ENCODE measurements at regions not wholly inside any gene's neighbourhood (a gene's known extent, or its start where the extent isn't known, plus 50 kb on each side); places are given as distances from the start of the nearest gene placed in this dataset.
A peak's percentile ranks its signal among the peaks of the same experiment; 100 is the strongest.

- no peaks in the 10 kb centered on the region for H3K27me3 ChIP-seq (ENCODE audit: control insufficient read depth, insufficient read depth, low read length)
- ChIA-PET POLR2A (interaction anchor here (0.6 to 1.2 kb wide), 3 partner anchors 20 to 71 kb away, joined by 3 to 5 read pairs (median 3); partner anchors contain the start of gene ULK4), CTCF (interaction anchor here (1.0 to 1.2 kb wide), 3 partner anchors 27 to 67 kb away, joined by 3 to 7 read pairs (median 4); no protein-coding TSS in a partner anchor)
- TF ChIP-seq CTCF (IDR thresholded peaks at IDR 0.05; ENCODE audit: insufficient read depth, low read depth, low read length) = no peak
- DNase-seq (ENCODE audit: low read depth) = peak; percentile 98
- no peak overlapping the region for H3K4me3 ChIP-seq (ENCODE audit: low read depth, low read length)
- no peaks in the 10 kb centered on the region; the same call in 1 of the 2 replicates for H3K36me3 ChIP-seq (ENCODE audit: control insufficient read depth, insufficient read depth, low read length)
Measured at GRCh38 chr3:42032693-42033349, 58.3 kb upstream of the TRAK1 start.

GRCh38 chr3:42031808-42032480, 59.2 kb upstream of the TRAK1 start:
- Histone ChIP-seq H3K27me3 (ENCODE audit: control insufficient read depth, insufficient read depth, low read length) (no peaks in the 10 kb centered on the region), H3K36me3 (ENCODE audit: control insufficient read depth, insufficient read depth, low read length) (no peaks in the 10 kb centered on the region; the same call in 1 of the 2 replicates), H3K4me3 (ENCODE audit: low read depth, low read length) (no peak overlapping the region)
- ChIA-PET CTCF (interaction anchor here (1.1 kb wide), 1 partner anchor 34 kb away, joined by 3 read pairs; no protein-coding TSS in a partner anchor), POLR2A (no interaction called here)
- no peak for DNase-seq (ENCODE audit: low read depth)
- no peak for TF ChIP-seq CTCF (IDR thresholded peaks at IDR 0.05; ENCODE audit: insufficient read depth, low read depth, low read length)

GRCh38 chr3:42028474-42028873, 62.7 kb upstream of the TRAK1 start:
- CTCF ChIA-PET = interaction anchor here (0.6 kb wide), 1 partner anchor 24 kb away, joined by 3 read pairs; no protein-coding TSS in a partner anchor
- no peaks in the 10 kb centered on the region for H3K36me3 ChIP-seq (ENCODE audit: control insufficient read depth, insufficient read depth, low read length)
- no peak for TF ChIP-seq CTCF (IDR thresholded peaks at IDR 0.05; ENCODE audit: insufficient read depth, low read depth, low read length)
- H3K27me3 ChIP-seq (ENCODE audit: control insufficient read depth, insufficient read depth, low read length) = no peaks in the 10 kb centered on the region
- DNase-seq (ENCODE audit: low read depth) = no peak
- no peak overlapping the region for H3K4me3 ChIP-seq (ENCODE audit: low read depth, low read length)
- POLR2A ChIA-PET = no interaction called here

GRCh38 chr3:42027571-42027970, 63.6 kb upstream of the TRAK1 start:
- H3K36me3 ChIP-seq (ENCODE audit: control insufficient read depth, insufficient read depth, low read length) = no peaks in the 10 kb centered on the region
- no peak overlapping the region for H3K4me3 ChIP-seq (ENCODE audit: low read depth, low read length)
- ChIA-PET POLR2A (no interaction called here), CTCF (no interaction called here)
- TF ChIP-seq CTCF (IDR thresholded peaks at IDR 0.05; ENCODE audit: insufficient read depth, low read depth, low read length) = no peak
- no peak for DNase-seq (ENCODE audit: low read depth)
- H3K27me3 ChIP-seq (ENCODE audit: control insufficient read depth, insufficient read depth, low read length) = no peaks in the 10 kb centered on the region

GRCh38 chr3:42025370-42026138, 63.7 kb upstream of the ULK4 start:
- CTCF ChIA-PET = interaction anchor here (0.6 to 1.5 kb wide), 3 partner anchors 11 to 74 kb away, joined by 3 to 6 read pairs (median 4); no protein-coding TSS in a partner anchor

More at GRCh38 chr3:42025370-42026138, 63.7 kb upstream of the ULK4 start:
- POLR2A ChIA-PET = interaction anchor here (0.8 to 1.3 kb wide), 2 partner anchors 11 to 64 kb away, joined by 3 to 5 read pairs; partner anchors contain the start of gene ULK4
- DNase-seq (ENCODE audit: low read depth) = peak; percentile 96
- no peaks in the 10 kb centered on the region for H3K36me3 ChIP-seq (ENCODE audit: control insufficient read depth, insufficient read depth, low read length)
- no peak overlapping the region for H3K4me3 ChIP-seq (ENCODE audit: low read depth, low read length)
- TF ChIP-seq CTCF (IDR thresholded peaks at IDR 0.05; ENCODE audit: insufficient read depth, low read depth, low read length) = no peak
- H3K27me3 ChIP-seq (ENCODE audit: control insufficient read depth, insufficient read depth, low read length) = no peaks in the 10 kb centered on the region
